WTC11 (cell line): ENCODE measurements at regions not wholly inside any gene's neighbourhood (a gene's known extent, or its start where the extent isn't known, plus 50 kb on each side); places are given as distances from the start of the nearest gene placed in this dataset.
"Not testable (repeated sequence)": the region's sequence is repeated elsewhere in the genome, so short reads cannot be mapped to it uniquely, and the experiment has no call there.

Experiments used
- ATAC-seq: fragments of 200-7000 bp; cut with Tn5 transposase; 2 replicates; pipeline ENCODE4 v1.10.0; 2021; ENCODE audit warnings: mild to moderate bottlenecking, moderate library complexity
- CTCF ChIA-PET: fragments of 300-600 bp; sonication (Branson Sonifier 250); formaldehyde crosslinking; loops from one replicate; lab custom pipeline; 2021; ENCODE audit warnings: antibody characterized with exemption; lab: Charles Lee
- POLR2A ChIA-PET: fragments of 350-600 bp; sonication (Branson Sonifier 250); formaldehyde crosslinking; loops from one replicate; lab custom pipeline; 2021; ENCODE audit warnings: antibody characterized with exemption; lab: Charles Lee
- DNase-seq: peaks from one replicate; pipeline ENCODE4 v3.0.0; 2021; ENCODE audit warnings: low spot score
- H3K27ac Mint-ChIP-seq: 2 replicates; pipeline ENCODE4 v1.8.0; 2021; ENCODE audit warnings: mixed read lengths
- H3K27me3 Mint-ChIP-seq: 2 replicates; pipeline ENCODE4 v1.8.0; 2021; ENCODE audit warnings: low read depth, mild to moderate bottlenecking, moderate library complexity, mixed read lengths
- H3K36me3 Mint-ChIP-seq: 2 replicates; pipeline ENCODE4 v1.8.0; 2021; ENCODE audit warnings: mixed read lengths
- H3K4me1 Mint-ChIP-seq: 2 replicates; pipeline ENCODE4 v1.8.0; 2022; ENCODE audit warnings: mixed read lengths
- H3K4me3 Mint-ChIP-seq: 2 replicates; pipeline ENCODE4 v1.8.0; 2021; ENCODE audit warnings: mild to moderate bottlenecking, moderate library complexity, mixed read lengths
- H3K9me3 Mint-ChIP-seq: 2 replicates; pipeline ENCODE4 v1.8.0; 2021; ENCODE audit warnings: mixed read lengths
- ATF1 ChIP-seq: sonication (generic); formaldehyde crosslinking; IDR thresholded peaks from 2 replicates; pipeline ENCODE4 v1.8.1; 2023; ENCODE audit warnings: mild to moderate bottlenecking, moderate library complexity, missing genetic modification reagents
- ATF2 ChIP-seq: sonication (generic); formaldehyde crosslinking; IDR thresholded peaks from 2 replicates; pipeline ENCODE4 v1.8.1; 2022; ENCODE audit warnings: low read depth, missing genetic modification reagents, borderline replicate concordance
- CREB1 ChIP-seq: sonication (generic); formaldehyde crosslinking; IDR thresholded peaks from 2 replicates; pipeline ENCODE4 v1.8.0; 2023; ENCODE audit warnings: mild to moderate bottlenecking, missing genetic modification reagents
- E2F4 ChIP-seq: sonication (generic); formaldehyde crosslinking; IDR thresholded peaks from 2 replicates; pipeline ENCODE4 v1.8.1; 2022; ENCODE audit warnings: low read depth, mild to moderate bottlenecking, moderate library complexity, missing genetic modification reagents, borderline replicate concordance
- FOXJ3 ChIP-seq: sonication (generic); formaldehyde crosslinking; IDR thresholded peaks from 2 replicates; pipeline ENCODE4 v1.9.0; 2021; ENCODE audit warnings: missing genetic modification reagents, mild to moderate bottlenecking, borderline replicate concordance
- HMGA2 ChIP-seq: fragments of 250-450 bp; sonication (Bioruptor Pico); IDR thresholded peaks from 2 replicates; pipeline ENCODE4 v1.4.0; 2021; ENCODE audit warnings: mild to moderate bottlenecking, moderate library complexity
- HMGXB4 ChIP-seq: sonication (generic); formaldehyde crosslinking; IDR thresholded peaks from 2 replicates; pipeline ENCODE4 v1.8.1; 2023; ENCODE audit warnings: mild to moderate bottlenecking, moderate library complexity, missing genetic modification reagents
- NFATC4 ChIP-seq: fragments of 250-450 bp; sonication (Bioruptor Pico); IDR thresholded peaks from 2 replicates; pipeline ENCODE4 v1.9.0; 2021; ENCODE audit warnings: mild to moderate bottlenecking
- NFYB ChIP-seq: sonication (generic); formaldehyde crosslinking; conservative IDR thresholded peaks from 2 replicates; pipeline ENCODE4 v1.8.0; 2022; ENCODE audit warnings: low read depth, missing genetic modification reagents
- USF1 ChIP-seq: sonication (generic); formaldehyde crosslinking; IDR thresholded peaks from 2 replicates; pipeline ENCODE4 v1.8.0; 2022; ENCODE audit warnings: mild to moderate bottlenecking, missing genetic modification reagents
- ZNF425 ChIP-seq: fragments of 250-450 bp; sonication (Bioruptor Pico); conservative IDR thresholded peaks from 2 replicates; pipeline ENCODE4 v1.9.0; 2021; ENCODE audit warnings: mild to moderate bottlenecking
- ZNF512 ChIP-seq: sonication (generic); formaldehyde crosslinking; IDR thresholded peaks from 2 replicates; pipeline ENCODE4 v1.8.1; 2022; ENCODE audit warnings: missing genetic modification reagents, borderline replicate concordance

GRCh38 chr5:44150075-44150723 lies 239.0 kb downstream of the FGF10 start (continued):
- TF ChIP-seq HMGXB4 (CRISPR knock-in tag) = no peak

- H3K4me1 Mint-ChIP-seq, H3K4me3 Mint-ChIP-seq, H3K9me3 Mint-ChIP-seq, H3K27me3 Mint-ChIP-seq, POLR2A ChIA-PET, CTCF ChIA-PET, H3K36me3 Mint-ChIP-seq, ATAC-seq, DNase-seq, H3K27ac Mint-ChIP-seq: not testable (repeated sequence)
Measured at GRCh38 chr5:44117947-44118346, 271.3 kb downstream of the FGF10 start.

- DNase-seq = peak; percentile 42
- peak; percentile 44 for ATAC-seq
- H3K4me3 Mint-ChIP-seq, H3K27ac Mint-ChIP-seq, H3K27me3 Mint-ChIP-seq: not testable (repeated sequence)
- Mint-ChIP-seq H3K36me3 (peaks cover 23% of the 10 kb centered on the region), H3K4me1 (peaks cover 10% of the 10 kb centered on the region), H3K9me3 (peaks cover 65% of the 10 kb centered on the region)
- CTCF ChIA-PET = interaction anchor here (1.2 kb wide), 1 partner anchor 224 kb away, joined by 8 read pairs; no protein-coding TSS in a partner anchor
- POLR2A ChIA-PET = interaction anchor here (0.6 kb wide), 1 partner anchor 249 kb away, joined by 6 read pairs; no protein-coding TSS in a partner anchor
Measured at GRCh38 chr5:44108232-44108631, 281.0 kb downstream of the FGF10 start.

- DNase-seq (no peak), ATAC-seq (no peak)
- TF ChIP-seq USF1 (CRISPR knock-in tag) (no peak), ATF1 (no peak), ZNF425 (CRISPR knock-in tag) (no peak), ZNF512 (no peak), NFATC4 (CRISPR knock-in tag) (no peak), NFYB (CRISPR knock-in tag) (no peak), HMGA2 (CRISPR knock-in tag) (no peak), E2F4 (CRISPR knock-in tag) (no peak), CREB1 (CRISPR knock-in tag) (no peak), FOXJ3 (no peak), ATF2 (CRISPR knock-in tag) (no peak)
- H3K4me1 Mint-ChIP-seq = no peaks in the 10 kb centered on the region
- H3K36me3 Mint-ChIP-seq = no peaks in the 10 kb centered on the region
- H3K9me3 Mint-ChIP-seq = peaks cover 15% of the 10 kb centered on the region
- H3K27me3 Mint-ChIP-seq = no peaks in the 10 kb centered on the region
- POLR2A ChIA-PET = no interaction called here
- CTCF ChIA-PET = no interaction called here
- H3K4me3 Mint-ChIP-seq = no peak overlapping the region
- no peak overlapping the region for H3K27ac Mint-ChIP-seq
Measured at GRCh38 chr5:44099643-44100042, 289.6 kb downstream of the FGF10 start.
